ENCODE measurements at regions not wholly inside any gene's neighbourhood (a gene's known extent, or its start where the extent isn't known, plus 50 kb on each side); places are given as distances from the start of the nearest gene placed in this dataset.

GRCh38 chr1:166703726-166704462, 135.4 kb upstream of the POGK start:
- TF ChIP-seq CTCF (IDR thresholded peaks at IDR 0.05; ENCODE audit: insufficient read depth, low read length, poor library complexity, severe bottlenecking): no peak
- TF ChIP-seq EZH2phosphoT487 (conservative IDR thresholded peaks at IDR 0.05; ENCODE audit: low read length): no peak
- no peaks in the 10 kb centered on the region for H3K9me2 ChIP-seq (replicated peaks; ENCODE audit: insufficient read depth, low read length)
- H3K4me3 ChIP-seq (ENCODE audit: insufficient read depth, low read length, poor library complexity, severe bottlenecking): no peak overlapping the region
- H3K9ac ChIP-seq (ENCODE audit: low read length): no peak overlapping the region
- H2AFZ ChIP-seq (ENCODE audit: low read depth, low read length, severe bottlenecking): no peak overlapping the region
- H3F3A ChIP-seq (ENCODE audit: insufficient read depth): no peaks in the 10 kb centered on the region
- no peaks in the 10 kb centered on the region for H4K20me1 ChIP-seq (ENCODE audit: low read depth, low read length)
- H3K9me3 ChIP-seq (ENCODE audit: insufficient read depth, low read length): no peaks in the 10 kb centered on the region
- no peaks in the 10 kb centered on the region for H3K36me3 ChIP-seq (ENCODE audit: low read length)
- no peaks in the 10 kb centered on the region for H3K79me2 ChIP-seq (ENCODE audit: insufficient read depth, low read length)
- H3K27me3 ChIP-seq (ENCODE audit: low read length): no peaks in the 10 kb centered on the region; the same call in 1 of the 2 replicates
- no peak overlapping the region for H3K27ac ChIP-seq (ENCODE audit: low read depth, low read length)
- no peak overlapping the region for H3K4me2 ChIP-seq (ENCODE audit: low read depth, low read length, poor library complexity, severe bottlenecking)

GRCh38 chr1:166705376-166706289, 133.6 kb upstream of the POGK start:
- no peaks in the 10 kb centered on the region for H3K79me2 ChIP-seq (ENCODE audit: insufficient read depth, low read length)
- H3K36me3 ChIP-seq (ENCODE audit: low read length): no peaks in the 10 kb centered on the region
- no peaks in the 10 kb centered on the region for H4K20me1 ChIP-seq (ENCODE audit: low read depth, low read length)
- H3K27me3 ChIP-seq (ENCODE audit: low read length): no peaks in the 10 kb centered on the region; the same call in 1 of the 2 replicates
- no peaks in the 10 kb centered on the region for H3K9me2 ChIP-seq (replicated peaks; ENCODE audit: insufficient read depth, low read length)
- TF ChIP-seq EZH2phosphoT487 (conservative IDR thresholded peaks at IDR 0.05; ENCODE audit: low read length): no peak
- TF ChIP-seq CTCF (IDR thresholded peaks at IDR 0.05; ENCODE audit: insufficient read depth, low read length, poor library complexity, severe bottlenecking): no peak
- no peak overlapping the region for H3K27ac ChIP-seq (ENCODE audit: low read depth, low read length)
- H3K4me2 ChIP-seq (ENCODE audit: low read depth, low read length, poor library complexity, severe bottlenecking): no peak overlapping the region
- no peaks in the 10 kb centered on the region for H3F3A ChIP-seq (ENCODE audit: insufficient read depth)
- no peaks in the 10 kb centered on the region for H3K9me3 ChIP-seq (ENCODE audit: insufficient read depth, low read length)
- H2AFZ ChIP-seq (ENCODE audit: low read depth, low read length, severe bottlenecking): no peak overlapping the region
- no peak overlapping the region for H3K4me3 ChIP-seq (ENCODE audit: insufficient read depth, low read length, poor library complexity, severe bottlenecking)
- H3K9ac ChIP-seq (ENCODE audit: low read length): no peak overlapping the region

- Histone ChIP-seq H3K9me3 (ENCODE audit: insufficient read depth, low read length) (peaks cover 13% of the 10 kb centered on the region), H3K27me3 (ENCODE audit: low read length) (no peaks in the 10 kb centered on the region), H3K4me3 (ENCODE audit: insufficient read depth, low read length, poor library complexity, severe bottlenecking) (no peak overlapping the region), H3K27ac (ENCODE audit: low read depth, low read length) (no peak overlapping the region), H3F3A (ENCODE audit: insufficient read depth) (no peaks in the 10 kb centered on the region), H2AFZ (ENCODE audit: low read depth, low read length, severe bottlenecking) (no peak overlapping the region), H3K9ac (ENCODE audit: low read length) (no peak overlapping the region), H3K36me3 (ENCODE audit: low read length) (no peaks in the 10 kb centered on the region), H3K9me2 (replicated peaks; ENCODE audit: insufficient read depth, low read length) (no peaks in the 10 kb centered on the region), H4K20me1 (ENCODE audit: low read depth, low read length) (no peaks in the 10 kb centered on the region), H3K79me2 (ENCODE audit: insufficient read depth, low read length) (no peaks in the 10 kb centered on the region), H3K4me2 (ENCODE audit: low read depth, low read length, poor library complexity, severe bottlenecking) (no peak overlapping the region)
- no peak for TF ChIP-seq CTCF (IDR thresholded peaks at IDR 0.05; ENCODE audit: insufficient read depth, low read length, poor library complexity, severe bottlenecking)
- TF ChIP-seq EZH2phosphoT487 (conservative IDR thresholded peaks at IDR 0.05; ENCODE audit: low read length): no peak
Measured at GRCh38 chr1:166716620-166717019, 122.7 kb upstream of the POGK start.
